Astrocyte (in vitro differentiated cells and primary cell): ENCODE measurements at regions not wholly inside any gene's neighbourhood (a gene's known extent, or its start where the extent isn't known, plus 50 kb on each side); places are given as distances from the start of the nearest gene placed in this dataset.

ENCODE experiments used
- CTCF ChIP-seq: IDR thresholded peaks from 2 replicates; pipeline ENCODE4 v1.5.1; 2011; ENCODE audit warnings: low read depth, mild to moderate bottlenecking, inconsistent platforms, low read length, moderate library complexity; ENCODE audit not compliant: insufficient read depth
- EZH2 ChIP-seq: IDR thresholded peaks from 2 replicates; pipeline ENCODE4 v1.6.1; 2012; ENCODE audit warnings: mild to moderate bottlenecking, low read length, inconsistent platforms; ENCODE audit not compliant: insufficient read depth

- no peak for TF ChIP-seq CTCF
- TF ChIP-seq EZH2 = no peak
Observed at GRCh38 chr10:60707841-60708240, 70.4 kb upstream of the CDK1 start.
